ENCODE measurements at regions not wholly inside any gene's neighbourhood (a gene's known extent, or its start where the extent isn't known, plus 50 kb on each side); places are given as distances from the start of the nearest gene placed in this dataset.

DNA sequence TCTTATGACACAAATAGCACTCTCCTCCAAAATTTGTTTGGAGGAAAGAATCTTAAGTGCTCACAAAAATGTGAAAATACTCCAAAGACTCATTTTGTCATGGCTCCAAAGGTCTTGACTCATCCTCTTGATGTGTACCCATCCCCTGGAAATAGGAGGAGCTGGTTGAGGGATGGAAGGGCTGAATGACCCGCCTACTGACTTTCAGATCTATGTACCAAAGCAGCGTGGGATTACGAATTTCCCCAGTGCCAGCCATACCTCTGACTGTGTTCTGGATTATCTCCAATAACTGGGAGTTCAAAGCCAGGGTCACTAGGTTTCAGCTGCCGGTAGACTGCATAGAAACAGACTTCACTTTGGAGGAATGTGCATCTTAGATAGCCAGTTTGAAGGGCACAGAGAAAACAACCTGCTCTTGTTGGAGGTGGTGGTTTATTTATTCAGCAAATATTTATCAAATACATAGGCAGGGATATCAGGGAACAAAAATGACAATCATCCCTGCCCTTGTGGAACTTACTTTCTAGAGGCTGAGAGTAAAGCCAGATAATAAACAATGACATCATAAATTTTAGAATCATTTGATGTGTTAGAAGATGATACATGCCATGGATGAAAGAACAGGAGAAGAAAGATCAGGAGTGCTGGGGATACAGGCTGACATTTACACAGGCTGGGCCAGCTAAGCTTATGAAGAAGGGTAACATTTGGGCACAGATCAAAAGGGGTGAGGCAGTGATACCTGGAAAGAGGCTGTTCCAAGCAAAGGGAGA lies 246.6 kb downstream of the TBXT start:
- TF ChIP-seq, protein P1, sequence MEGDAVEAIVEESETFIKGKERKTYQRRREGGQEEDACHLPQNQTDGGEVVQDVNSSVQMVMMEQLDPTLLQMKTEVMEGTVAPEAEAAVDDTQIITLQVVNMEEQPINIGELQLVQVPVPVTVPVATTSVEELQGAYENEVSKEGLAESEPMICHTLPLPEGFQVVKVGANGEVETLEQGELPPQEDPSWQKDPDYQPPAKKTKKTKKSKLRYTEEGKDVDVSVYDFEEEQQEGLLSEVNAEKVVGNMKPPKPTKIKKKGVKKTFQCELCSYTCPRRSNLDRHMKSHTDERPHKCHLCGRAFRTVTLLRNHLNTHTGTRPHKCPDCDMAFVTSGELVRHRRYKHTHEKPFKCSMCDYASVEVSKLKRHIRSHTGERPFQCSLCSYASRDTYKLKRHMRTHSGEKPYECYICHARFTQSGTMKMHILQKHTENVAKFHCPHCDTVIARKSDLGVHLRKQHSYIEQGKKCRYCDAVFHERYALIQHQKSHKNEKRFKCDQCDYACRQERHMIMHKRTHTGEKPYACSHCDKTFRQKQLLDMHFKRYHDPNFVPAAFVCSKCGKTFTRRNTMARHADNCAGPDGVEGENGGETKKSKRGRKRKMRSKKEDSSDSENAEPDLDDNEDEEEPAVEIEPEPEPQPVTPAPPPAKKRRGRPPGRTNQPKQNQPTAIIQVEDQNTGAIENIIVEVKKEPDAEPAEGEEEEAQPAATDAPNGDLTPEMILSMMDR (conservative IDR thresholded peaks at IDR 0.05; ENCODE audit: low read depth, low read length), result no peak
- TF ChIP-seq FOS (IDR thresholded peaks at IDR 0.05; ENCODE audit: low read depth, low read length) (no peak), SMC3 (IDR thresholded peaks at IDR 0.05; ENCODE audit: low read depth, low read length) (no peak), CHD1 (IDR thresholded peaks at IDR 0.05; ENCODE audit: low read depth, low read length) (no peak), RAD21 (IDR thresholded peaks at IDR 0.05; ENCODE audit: low read length) (no peak), RFX5 (IDR thresholded peaks at IDR 0.05; ENCODE audit: low read depth, low read length) (no peak), BHLHE40 (IDR thresholded peaks at IDR 0.05; ENCODE audit: low read depth, low read length) (no peak), RCOR1 (IDR thresholded peaks at IDR 0.05; ENCODE audit: insufficient replicate concordance, low read length) (no peak), MXI1 (IDR thresholded peaks at IDR 0.05; ENCODE audit: borderline replicate concordance, low read depth, low read length) (no peak), POLR2A (IDR thresholded peaks at IDR 0.05; ENCODE audit: low read depth, low read length) (no peak), CEBPB (IDR thresholded peaks at IDR 0.05; ENCODE audit: low read depth, low read length) (no peak), MAFK (IDR thresholded peaks at IDR 0.05; ENCODE audit: low read depth, low read length) (no peak), MAZ (IDR thresholded peaks at IDR 0.05; ENCODE audit: borderline replicate concordance, low read depth, low read length) (no peak)
- TF ChIP-seq, protein P2, sequence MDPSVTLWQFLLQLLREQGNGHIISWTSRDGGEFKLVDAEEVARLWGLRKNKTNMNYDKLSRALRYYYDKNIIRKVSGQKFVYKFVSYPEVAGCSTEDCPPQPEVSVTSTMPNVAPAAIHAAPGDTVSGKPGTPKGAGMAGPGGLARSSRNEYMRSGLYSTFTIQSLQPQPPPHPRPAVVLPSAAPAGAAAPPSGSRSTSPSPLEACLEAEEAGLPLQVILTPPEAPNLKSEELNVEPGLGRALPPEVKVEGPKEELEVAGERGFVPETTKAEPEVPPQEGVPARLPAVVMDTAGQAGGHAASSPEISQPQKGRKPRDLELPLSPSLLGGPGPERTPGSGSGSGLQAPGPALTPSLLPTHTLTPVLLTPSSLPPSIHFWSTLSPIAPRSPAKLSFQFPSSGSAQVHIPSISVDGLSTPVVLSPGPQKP (IDR thresholded peaks at IDR 0.05; ENCODE audit: borderline replicate concordance, low read depth, low read length), result no peak
